ENCODE measurements at regions not wholly inside any gene's neighbourhood (a gene's known extent, or its start where the extent isn't known, plus 50 kb on each side); places are given as distances from the start of the nearest gene placed in this dataset.

DNA sequence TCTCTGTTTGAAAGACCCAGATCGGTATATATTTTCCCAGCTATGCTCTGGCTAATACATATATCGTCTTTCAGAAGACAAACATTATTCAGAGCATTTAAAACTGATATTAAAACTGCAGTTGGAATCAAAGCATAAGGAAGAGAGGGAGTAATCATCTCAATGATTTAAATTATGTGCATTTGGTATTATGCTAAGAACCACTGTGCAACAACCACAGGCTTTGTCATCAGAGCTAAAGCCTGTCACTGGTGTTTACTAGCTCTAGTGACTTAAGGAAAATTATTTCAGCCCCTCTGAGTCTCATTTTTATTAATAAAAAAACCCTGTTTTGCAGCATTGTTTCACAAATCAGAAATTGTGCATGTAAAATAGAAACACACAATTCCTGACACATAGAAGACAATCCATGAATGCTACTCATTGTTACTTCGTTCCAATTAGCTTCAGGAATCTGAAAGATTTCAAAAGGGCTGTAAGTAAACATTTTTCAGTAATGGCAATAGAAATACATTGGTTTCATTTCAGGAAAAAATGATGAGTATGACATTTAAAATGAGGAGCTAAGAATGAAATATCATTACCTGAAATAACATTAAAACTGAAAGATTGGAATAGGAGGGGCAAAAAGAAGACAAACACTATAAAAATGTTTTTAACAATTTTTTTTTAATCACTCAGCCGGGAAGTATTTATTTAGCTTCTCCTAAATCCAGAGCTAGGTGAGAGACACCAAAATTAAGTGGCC, 136.5 kb upstream of the ADAMTS18 start:
- no peak for TF ChIP-seq TP53 (CRISPR knock-in tag; IDR thresholded peaks at IDR 0.05)
- TF ChIP-seq ZC3H11A (IDR thresholded peaks at IDR 0.05), result no peak
